HG03175 (cell line): ENCODE measurements at regions not wholly inside any gene's neighbourhood (a gene's known extent, or its start where the extent isn't known, plus 50 kb on each side); places are given as distances from the start of the nearest gene placed in this dataset.

ENCODE experiments used
- ATAC-seq: cut with Tn5 transposase; IDR thresholded peaks from one replicate; pipeline ENCODE4 v1.9.1; 2021; ENCODE audit warnings: mild to moderate bottlenecking, moderate library complexity; ENCODE audit not compliant: unreplicated experiment

DNA sequence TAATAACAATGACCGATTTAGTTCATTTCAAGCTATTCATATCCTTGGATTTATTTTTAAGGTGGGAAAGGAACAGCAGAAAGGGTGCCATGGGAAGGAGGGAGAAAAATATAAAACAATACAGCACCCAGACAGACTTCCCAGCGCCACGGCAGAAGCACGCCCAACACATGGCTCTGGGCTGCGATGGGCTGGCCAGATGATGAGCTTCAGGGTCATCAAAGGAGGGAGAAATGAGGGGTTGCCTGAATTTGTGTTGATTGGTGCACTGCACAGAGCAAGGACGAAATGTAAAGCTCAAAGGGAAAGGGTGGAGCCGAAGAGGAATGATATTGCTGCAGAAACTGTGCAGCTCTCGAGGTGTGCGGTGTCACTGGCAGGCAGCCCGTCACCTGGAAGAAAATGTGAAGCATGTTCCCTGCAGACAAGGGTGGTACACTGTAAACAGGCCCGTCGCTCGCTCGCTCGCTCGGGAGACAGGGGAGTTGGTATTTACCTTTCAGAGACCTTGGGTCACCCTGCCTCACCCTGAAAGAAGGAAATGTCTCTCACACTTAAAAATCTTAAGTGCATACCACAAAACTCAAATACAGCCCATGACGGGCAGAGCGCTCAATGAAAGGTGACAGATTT lies 195.5 kb upstream of the CTAGE1 start:
- ATAC-seq, result no peak

- no peak for ATAC-seq
Measured at GRCh38 chr18:22613788-22614187, 196.1 kb upstream of the CTAGE1 start.

DNA sequence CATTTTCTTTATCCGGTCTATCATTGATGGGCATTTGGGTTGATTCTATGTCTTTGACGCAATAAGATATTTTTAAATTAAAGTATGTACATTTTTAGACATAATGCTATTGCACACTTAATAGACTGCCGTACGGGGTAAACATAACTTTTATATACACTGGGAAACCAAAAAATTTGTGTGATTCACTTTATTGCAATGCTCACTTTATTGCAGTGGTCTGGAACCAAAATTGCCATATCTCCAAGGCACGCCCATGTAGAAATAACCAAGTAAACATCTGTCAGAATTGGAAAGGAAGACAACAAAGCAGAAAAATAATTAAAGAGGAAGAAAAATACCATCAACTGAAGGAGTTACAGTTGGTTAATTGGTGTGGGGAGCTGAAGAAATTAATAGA lies 205.8 kb upstream of the CTAGE1 start:
- no peak for ATAC-seq

- no peak for ATAC-seq
Measured at GRCh38 chr18:22624176-22624575, 206.5 kb upstream of the CTAGE1 start.

DNA sequence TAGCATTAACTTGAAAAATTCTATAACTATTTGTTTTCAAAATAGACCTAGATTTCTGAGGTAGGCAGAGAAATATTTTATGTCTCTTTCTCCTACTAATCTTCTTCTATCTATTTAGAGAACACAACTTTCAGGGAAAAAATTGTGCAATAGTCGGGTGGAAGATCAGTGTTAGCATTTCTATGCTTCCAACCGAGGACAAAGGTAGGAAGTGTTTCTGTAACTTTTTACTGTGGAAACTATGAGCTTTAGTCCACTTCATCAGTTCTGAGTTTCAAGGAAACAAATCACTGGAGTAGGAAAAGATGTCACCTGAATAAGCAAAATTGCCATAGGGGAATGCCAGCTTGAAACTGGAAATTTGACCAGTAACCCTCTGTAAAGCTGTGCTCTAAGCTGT lies 207.7 kb upstream of the CTAGE1 start:
- no peak for ATAC-seq

GRCh38 chr18:22626771-22627170 lies 209.1 kb upstream of the CTAGE1 start:
- no peak for ATAC-seq

DNA sequence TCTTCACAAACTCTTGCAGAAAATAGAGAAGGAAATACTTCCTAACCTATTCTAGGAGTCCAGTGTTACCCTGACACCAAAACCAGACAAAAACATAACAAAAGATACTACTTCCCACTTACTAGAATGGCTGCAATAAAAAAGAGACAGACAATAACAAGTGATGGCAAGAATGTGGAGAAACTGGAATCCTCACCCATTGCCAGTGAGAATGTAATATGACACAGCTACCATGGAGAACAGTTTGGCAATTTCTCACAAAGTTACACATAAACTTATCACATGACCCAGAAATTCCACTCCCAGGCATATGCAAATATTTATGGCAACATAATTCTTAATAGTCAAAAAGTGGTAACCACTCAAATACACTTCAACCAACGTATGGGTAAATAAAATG lies 209.8 kb upstream of the CTAGE1 start:
- ATAC-seq, result no peak

DNA sequence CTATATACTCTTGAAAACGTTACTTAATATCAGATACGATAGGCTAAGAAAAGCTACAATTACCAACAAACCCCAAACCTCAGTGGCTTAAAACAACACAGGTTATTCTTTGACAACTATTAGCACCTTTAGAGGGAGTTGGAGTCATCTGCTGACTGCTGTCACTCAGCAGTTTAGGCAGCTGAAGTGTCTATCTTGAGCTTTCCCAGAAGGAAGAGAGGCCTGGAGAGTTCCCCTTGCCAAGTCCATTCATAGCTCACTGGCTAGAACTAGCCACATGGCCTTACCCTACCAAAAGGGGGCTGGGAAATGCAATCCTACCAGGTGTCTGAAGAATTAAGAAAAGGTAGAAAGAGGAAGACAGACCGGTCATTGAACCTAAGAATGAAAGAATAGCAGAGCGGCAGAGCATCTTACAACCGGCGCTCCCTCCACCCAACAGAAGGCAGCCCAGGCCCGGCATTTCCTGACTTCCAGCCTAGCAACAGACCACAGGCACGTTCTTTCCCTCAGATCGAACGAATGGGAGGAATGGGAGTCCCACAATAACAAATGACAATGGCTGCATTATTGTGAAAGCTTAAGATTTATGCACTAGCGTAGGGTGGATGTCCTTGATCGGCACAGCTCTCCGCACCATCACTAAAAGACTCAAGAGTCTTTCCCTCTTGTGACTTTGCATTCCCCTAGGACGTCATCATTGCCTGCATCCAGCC lies 211.2 kb upstream of the CTAGE1 start:
- ATAC-seq, result no peak

DNA sequence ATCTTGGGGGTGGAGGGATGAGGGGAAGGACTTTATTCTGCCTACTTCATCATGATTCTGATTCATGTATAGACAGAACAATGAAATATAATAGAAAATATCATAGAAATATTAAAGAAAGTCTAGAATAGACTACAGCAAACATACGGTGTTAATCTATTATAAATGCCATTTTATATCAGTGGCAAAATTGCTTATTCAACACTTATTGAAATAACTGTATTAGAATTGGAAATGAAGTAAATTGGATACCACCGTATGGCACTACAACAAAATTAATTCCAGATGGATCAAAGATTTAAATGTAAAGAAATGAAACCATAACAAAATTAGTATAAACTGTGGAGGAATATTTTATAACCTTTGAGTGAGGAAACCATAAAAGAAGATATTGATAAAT lies 213.3 kb upstream of the CTAGE1 start:
- no peak for ATAC-seq

- no peak for ATAC-seq
Measured at GRCh38 chr18:22632191-22632590, 214.5 kb upstream of the CTAGE1 start.

DNA sequence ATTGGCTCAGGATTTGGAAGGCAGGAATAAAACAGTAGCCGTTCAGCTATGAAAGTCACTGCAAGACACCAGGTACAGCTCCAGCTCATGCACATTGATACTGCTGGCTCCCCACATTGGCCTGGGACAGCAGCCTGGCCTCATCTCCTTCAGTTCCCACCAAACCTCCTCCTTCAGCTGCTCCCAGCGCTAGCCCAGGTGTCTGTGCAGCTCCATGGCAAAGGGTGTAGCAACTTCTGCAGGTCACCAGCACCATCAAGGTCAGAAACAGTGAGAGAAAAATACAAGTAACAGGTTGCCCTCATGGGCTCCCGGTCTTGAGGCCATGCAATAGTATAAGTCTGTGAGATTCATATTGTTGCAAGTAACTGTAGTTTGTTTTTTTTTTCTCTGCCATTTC lies 216.7 kb upstream of the CTAGE1 start:
- no peak for ATAC-seq

DNA sequence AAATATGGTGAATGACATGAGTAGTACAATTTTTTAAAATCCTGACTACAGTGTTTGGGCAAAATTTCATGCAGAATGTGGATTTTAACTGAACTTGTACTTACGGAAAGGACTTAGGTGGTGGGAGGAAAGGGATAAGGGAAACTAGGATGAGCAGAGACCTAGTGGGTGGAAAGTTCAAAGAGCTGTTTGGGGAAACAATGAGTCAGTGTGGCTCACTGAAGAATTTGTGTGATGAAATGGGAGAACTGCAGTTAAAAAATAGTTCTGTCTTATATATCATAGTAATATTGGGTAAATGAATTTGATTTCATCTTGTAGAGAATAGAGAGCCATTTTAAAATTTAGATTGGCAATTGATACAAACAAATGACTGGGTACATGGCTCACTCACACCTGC lies 220.1 kb upstream of the CTAGE1 start:
- no peak for ATAC-seq

GRCh38 chr18:22639026-22639463 lies 221.3 kb upstream of the CTAGE1 start:
- ATAC-seq, result no peak

DNA sequence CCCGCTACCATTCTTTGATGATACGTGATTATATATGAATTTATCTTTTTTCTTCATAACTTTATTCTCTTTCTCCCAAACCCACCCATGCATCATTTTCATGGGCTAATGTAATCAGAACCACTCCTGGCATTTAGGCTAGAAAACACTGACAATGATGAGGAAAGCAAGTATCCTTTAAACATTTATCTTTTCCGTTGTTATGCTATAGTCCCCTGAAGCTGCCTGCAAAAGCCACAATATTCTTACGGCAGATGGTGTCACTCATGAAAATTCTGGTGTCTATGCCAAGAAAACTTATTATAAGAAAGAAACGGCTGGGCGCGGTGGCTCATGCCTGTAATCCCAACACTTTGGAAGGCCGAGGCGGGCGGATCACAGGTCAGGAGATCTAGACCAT lies 221.8 kb upstream of the CTAGE1 start:
- ATAC-seq, result no peak

GRCh38 chr18:22640281-22640842 lies 222.6 kb upstream of the CTAGE1 start:
- ATAC-seq, result no peak

GRCh38 chr18:22641958-22642357 lies 224.2 kb upstream of the CTAGE1 start:
- ATAC-seq, result no peak

DNA sequence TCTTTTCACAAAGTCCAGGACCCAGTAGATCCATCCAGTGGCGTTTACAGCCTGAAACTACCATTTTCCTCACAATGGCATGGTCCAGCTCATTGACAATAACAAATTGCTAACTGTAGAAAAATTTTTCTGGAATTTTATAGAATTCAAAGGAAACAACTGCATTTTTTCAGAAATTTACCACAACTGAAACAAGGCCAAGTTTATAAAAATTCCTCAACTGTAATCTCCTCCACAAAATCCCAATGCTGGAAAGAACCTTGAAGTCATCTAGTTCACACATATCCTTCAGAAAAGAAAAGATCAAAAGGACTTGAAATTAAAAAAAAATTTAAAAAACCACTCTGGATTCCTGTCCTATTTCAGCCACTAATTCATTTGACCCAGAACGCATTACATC lies 226.0 kb upstream of the CTAGE1 start:
- no peak for ATAC-seq

DNA sequence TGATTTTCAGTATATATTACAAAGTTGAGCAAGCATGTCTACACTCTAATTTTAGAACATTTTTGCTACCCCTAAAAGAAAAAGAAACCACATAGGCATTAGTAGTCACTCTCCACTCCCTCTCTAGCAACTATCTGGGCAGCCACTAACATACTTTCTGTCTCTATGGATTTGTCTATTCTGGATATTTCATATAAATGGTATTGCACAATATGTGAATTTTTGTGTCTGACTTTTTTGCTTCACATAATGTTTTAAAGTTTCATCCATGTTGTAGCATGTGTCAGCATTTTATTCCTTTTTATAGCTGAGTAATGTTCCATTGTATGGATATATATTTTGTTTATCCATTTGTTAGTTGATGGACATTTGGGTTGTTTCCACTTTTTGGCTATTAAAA lies 232.5 kb upstream of the CTAGE1 start:
- no peak for ATAC-seq

DNA sequence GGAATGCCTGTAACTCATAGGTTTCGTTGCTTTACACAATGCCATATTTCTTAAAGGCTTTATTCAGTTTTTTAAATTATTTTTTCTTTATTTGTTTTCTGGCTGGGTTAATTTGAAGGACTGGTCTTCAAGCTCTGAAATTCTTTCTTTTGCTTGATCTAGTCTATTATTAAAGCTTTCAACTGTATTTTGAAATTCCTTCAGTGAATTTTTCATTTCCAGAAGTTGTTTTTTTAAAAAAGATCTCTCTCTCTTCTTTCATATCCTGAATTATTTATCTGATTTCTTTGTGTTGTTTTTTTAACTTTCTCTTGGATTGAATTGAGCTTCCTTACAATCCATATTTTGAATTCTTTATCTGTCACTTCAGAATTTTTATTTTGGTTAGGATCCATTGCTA lies 239.9 kb upstream of the CTAGE1 start:
- ATAC-seq, result no peak

GRCh38 chr18:22658318-22658717 lies 240.6 kb upstream of the CTAGE1 start:
- ATAC-seq, result no peak

DNA sequence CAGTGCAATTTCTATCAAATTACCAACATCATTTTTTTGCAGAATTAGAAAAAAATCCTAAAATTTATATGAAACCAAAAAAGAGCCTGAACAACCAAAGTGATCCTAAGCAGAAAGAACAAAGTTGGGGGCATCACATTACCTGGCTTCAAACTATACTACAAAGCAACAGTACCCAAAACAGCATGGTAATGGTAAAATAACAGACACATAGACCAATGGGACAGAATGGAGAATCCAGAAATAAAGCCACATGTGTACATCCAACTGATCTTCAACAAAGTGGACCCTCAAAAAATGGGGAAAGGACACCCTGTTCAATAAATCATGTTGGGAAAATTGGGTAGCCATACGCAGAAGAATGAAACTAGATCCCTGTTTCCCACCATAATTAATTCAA lies 245.7 kb upstream of the CTAGE1 start:
- ATAC-seq, result no peak

DNA sequence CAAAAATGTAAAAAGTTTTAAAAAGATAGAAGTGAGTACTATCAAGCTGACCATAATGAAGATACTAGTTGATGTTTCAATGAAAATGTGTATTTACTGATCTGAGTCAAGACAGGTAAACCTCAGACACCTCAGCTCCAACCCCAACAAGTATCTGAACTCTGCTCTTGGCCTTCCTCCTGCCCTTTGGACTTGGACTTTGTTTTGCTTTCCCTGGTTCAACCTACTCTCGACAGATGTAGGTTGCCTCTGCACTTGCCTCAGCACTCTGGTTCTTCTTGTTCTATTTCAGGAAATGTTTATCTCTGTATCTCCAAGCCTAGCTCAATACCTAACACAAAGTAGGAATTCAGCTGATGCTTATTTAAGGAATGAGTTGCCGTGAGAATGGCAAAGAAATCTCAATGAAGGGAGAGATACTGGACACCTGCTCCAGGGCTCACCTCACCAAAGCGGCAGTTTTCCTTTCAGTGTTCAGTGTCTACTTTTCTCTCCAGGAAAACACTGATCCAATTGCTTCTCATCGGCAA lies 248.8 kb upstream of the CTAGE1 start:
- no peak for ATAC-seq
